ENCODE measurements at regions not wholly inside any gene's neighbourhood (a gene's known extent, or its start where the extent isn't known, plus 50 kb on each side); places are given as distances from the start of the nearest gene placed in this dataset.

DNA sequence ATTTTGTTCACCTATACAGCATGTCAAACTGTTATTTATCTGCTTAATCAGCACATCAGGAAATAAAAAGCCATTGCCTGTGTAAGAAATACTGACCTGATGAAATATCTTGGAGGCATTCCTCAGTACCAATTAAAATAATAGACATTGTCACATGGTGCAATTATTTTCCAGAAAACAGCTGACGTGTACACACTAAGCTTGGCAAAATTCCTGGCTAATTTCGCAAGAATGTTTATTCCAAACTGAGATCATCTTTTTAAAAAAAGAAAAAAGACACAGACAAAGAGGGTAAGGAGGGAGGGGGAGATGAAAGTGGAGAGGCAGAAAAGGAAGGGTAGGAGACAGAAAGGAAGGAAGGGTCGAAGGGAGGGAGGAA lies 61.9 kb upstream of the NFKB1 start:
- TF ChIP-seq, protein P1, sequence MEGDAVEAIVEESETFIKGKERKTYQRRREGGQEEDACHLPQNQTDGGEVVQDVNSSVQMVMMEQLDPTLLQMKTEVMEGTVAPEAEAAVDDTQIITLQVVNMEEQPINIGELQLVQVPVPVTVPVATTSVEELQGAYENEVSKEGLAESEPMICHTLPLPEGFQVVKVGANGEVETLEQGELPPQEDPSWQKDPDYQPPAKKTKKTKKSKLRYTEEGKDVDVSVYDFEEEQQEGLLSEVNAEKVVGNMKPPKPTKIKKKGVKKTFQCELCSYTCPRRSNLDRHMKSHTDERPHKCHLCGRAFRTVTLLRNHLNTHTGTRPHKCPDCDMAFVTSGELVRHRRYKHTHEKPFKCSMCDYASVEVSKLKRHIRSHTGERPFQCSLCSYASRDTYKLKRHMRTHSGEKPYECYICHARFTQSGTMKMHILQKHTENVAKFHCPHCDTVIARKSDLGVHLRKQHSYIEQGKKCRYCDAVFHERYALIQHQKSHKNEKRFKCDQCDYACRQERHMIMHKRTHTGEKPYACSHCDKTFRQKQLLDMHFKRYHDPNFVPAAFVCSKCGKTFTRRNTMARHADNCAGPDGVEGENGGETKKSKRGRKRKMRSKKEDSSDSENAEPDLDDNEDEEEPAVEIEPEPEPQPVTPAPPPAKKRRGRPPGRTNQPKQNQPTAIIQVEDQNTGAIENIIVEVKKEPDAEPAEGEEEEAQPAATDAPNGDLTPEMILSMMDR (IDR thresholded peaks at IDR 0.05), result no peak
- no peak for TF ChIP-seq POLR2A (IDR thresholded peaks at IDR 0.05)
